Nephron progenitor cell (in vitro differentiated cells): ENCODE measurements at regions not wholly inside any gene's neighbourhood (a gene's known extent, or its start where the extent isn't known, plus 50 kb on each side); places are given as distances from the start of the nearest gene placed in this dataset.

Experiments
- DNase-seq: peaks from one replicate; pipeline ENCODE4 v3.0.0; 2021
- H3K27ac Mint-ChIP-seq: 2 replicates; pipeline ENCODE4 v1.8.0; 2021; ENCODE audit warnings: mild to moderate bottlenecking, moderate library complexity, mixed read lengths
- H3K27me3 Mint-ChIP-seq: 2 replicates; pipeline ENCODE4 v1.8.0; 2021; ENCODE audit warnings: mild to moderate bottlenecking, low read depth, mixed read lengths; ENCODE audit not compliant: poor library complexity
- H3K36me3 Mint-ChIP-seq: 2 replicates; pipeline ENCODE4 v1.8.0; 2021; ENCODE audit warnings: low read depth, mixed read lengths
- H3K4me1 Mint-ChIP-seq: 2 replicates; pipeline ENCODE4 v1.8.0; 2021; ENCODE audit warnings: mixed read lengths
- H3K4me3 Mint-ChIP-seq: 2 replicates; pipeline ENCODE4 v1.8.0; 2021; ENCODE audit warnings: mild to moderate bottlenecking, moderate library complexity, mixed read lengths
- H3K9me3 Mint-ChIP-seq: 2 replicates; pipeline ENCODE4 v1.8.0; 2021; ENCODE audit warnings: mild to moderate bottlenecking, moderate library complexity, mixed read lengths
- CTCF ChIP-seq: fragments of 200-600 bp; sonication (generic); IDR thresholded peaks from 2 replicates; pipeline ENCODE4 v1.5.0; 2021; ENCODE audit warnings: antibody characterized with exemption

- peaks cover 4% of the 10 kb centered on the region for H3K9me3 Mint-ChIP-seq
- no peak overlapping the region for H3K27ac Mint-ChIP-seq
- no peak overlapping the region for H3K4me3 Mint-ChIP-seq
- TF ChIP-seq CTCF = no peak
- no peak for DNase-seq
- H3K36me3 Mint-ChIP-seq = no peaks in the 10 kb centered on the region
- peaks cover 28% of the 10 kb centered on the region for H3K4me1 Mint-ChIP-seq
- peaks cover 5% of the 10 kb centered on the region for H3K27me3 Mint-ChIP-seq
These were observed 279.9 kb upstream of the PPP2R2D start for GRCh38 chr10:131620904-131621303.

- peak overlapping the region; percentile 91 for H3K27ac Mint-ChIP-seq
These were observed 278.8 kb upstream of the PPP2R2D start for GRCh38 chr10:131621784-131622624.

DNA sequence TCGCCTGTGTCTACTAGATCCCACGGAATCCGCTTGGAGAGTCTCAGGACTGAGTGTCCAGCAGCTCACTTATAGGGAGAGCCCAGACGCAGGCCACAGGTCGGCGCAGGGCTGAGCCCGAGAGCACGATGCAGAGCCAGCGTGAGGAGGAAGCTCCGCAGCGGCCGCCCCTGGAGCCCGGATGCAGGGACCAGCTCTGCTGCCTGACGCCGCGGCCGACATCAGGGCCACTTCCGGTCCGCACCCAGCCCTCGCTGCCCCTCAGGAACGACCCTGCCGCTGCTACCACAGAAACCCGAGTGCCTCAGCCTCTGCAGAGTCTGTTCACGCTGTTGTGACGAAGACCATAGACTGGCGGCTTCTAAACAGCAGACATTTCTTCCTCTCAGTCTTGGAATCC, 275.8 kb upstream of the PPP2R2D start:
- no peak overlapping the region for H3K4me3 Mint-ChIP-seq
- H3K27me3 Mint-ChIP-seq = peaks cover 9% of the 10 kb centered on the region
- no peak overlapping the region for H3K27ac Mint-ChIP-seq
- H3K9me3 Mint-ChIP-seq = peaks cover 34% of the 10 kb centered on the region
- no peak for DNase-seq
- peaks cover 10% of the 10 kb centered on the region for H3K36me3 Mint-ChIP-seq
- TF ChIP-seq CTCF = no peak
- H3K4me1 Mint-ChIP-seq = peaks cover 11% of the 10 kb centered on the region

More at GRCh38 chr10:131621784-131622624, 278.8 kb upstream of the PPP2R2D start:
- H3K36me3 Mint-ChIP-seq = peaks cover 5% of the 10 kb centered on the region
- no peak for DNase-seq
- peaks cover 12% of the 10 kb centered on the region for H3K9me3 Mint-ChIP-seq
- TF ChIP-seq CTCF = no peak
- no peaks in the 10 kb centered on the region for H3K27me3 Mint-ChIP-seq
- peaks cover 24% of the 10 kb centered on the region for H3K4me1 Mint-ChIP-seq
- H3K4me3 Mint-ChIP-seq = no peak overlapping the region

DNA sequence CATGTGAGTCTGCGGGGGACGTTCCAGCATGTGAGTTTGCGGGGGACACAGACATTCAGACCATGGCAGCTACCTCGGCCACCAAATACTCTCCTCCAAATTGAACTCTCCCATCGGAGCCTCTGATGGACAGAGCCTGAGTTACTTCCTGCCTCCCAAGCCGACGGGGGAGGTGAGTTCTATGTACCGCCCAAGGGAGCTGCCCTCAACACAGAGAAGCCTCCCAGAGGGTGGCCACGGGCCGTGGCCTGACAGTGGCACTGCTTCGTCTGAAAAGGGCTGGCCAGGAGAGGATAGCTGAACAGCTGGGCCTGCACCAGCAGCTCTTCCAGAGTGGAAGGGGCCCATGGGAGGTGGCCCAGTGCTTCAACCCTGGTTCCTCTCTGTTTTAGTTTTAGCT, 274.5 kb upstream of the PPP2R2D start:
- Mint-ChIP-seq H3K9me3 (peaks cover 34% of the 10 kb centered on the region), H3K27me3 (peaks cover 9% of the 10 kb centered on the region), H3K4me1 (peaks cover 11% of the 10 kb centered on the region), H3K27ac (no peak overlapping the region), H3K36me3 (peaks cover 10% of the 10 kb centered on the region), H3K4me3 (no peak overlapping the region)
- no peak for TF ChIP-seq CTCF
- no peak for DNase-seq

GRCh38 chr10:131629026-131629770, 271.6 kb upstream of the PPP2R2D start:
- H3K36me3 Mint-ChIP-seq = peaks cover 10% of the 10 kb centered on the region
- no peak for TF ChIP-seq CTCF
- DNase-seq = no peak
- H3K4me3 Mint-ChIP-seq = no peak overlapping the region
- peaks cover 9% of the 10 kb centered on the region for H3K27me3 Mint-ChIP-seq
- H3K9me3 Mint-ChIP-seq = peaks cover 40% of the 10 kb centered on the region
- no peaks in the 10 kb centered on the region for H3K4me1 Mint-ChIP-seq
- no peak overlapping the region for H3K27ac Mint-ChIP-seq
